Hepatocyte (in vitro differentiated cells): ENCODE measurements at regions not wholly inside any gene's neighbourhood (a gene's known extent, or its start where the extent isn't known, plus 50 kb on each side); places are given as distances from the start of the nearest gene placed in this dataset.

Experiments used
- CTCF ChIP-seq: fragments of 200-600 bp; sonication (generic); IDR thresholded peaks from 2 replicates; pipeline ENCODE4 v1.5.1; 2016; ENCODE audit warnings: antibody characterized with exemption, mild to moderate bottlenecking; ENCODE audit not compliant: poor library complexity
- EZH2 ChIP-seq: fragments of 200-600 bp; sonication (generic); IDR thresholded peaks from 2 replicates; pipeline ENCODE4 v1.6.1; 2016; ENCODE audit warnings: antibody characterized with exemption, mild to moderate bottlenecking, borderline replicate concordance
- EZH2phosphoT487 ChIP-seq: fragments of 200-600 bp; sonication (generic); IDR thresholded peaks from one replicate; pipeline ENCODE4 v1.6.1; 2018; ENCODE audit warnings: antibody characterized with exemption, mild to moderate bottlenecking, low read depth, moderate library complexity; ENCODE audit not compliant: unreplicated experiment, severe bottlenecking

- TF ChIP-seq EZH2phosphoT487 (no peak), CTCF (no peak), EZH2 (no peak)
Observed at GRCh38 chr15:69926721-69927120, 171.0 kb downstream of the TLE3 start.
